ENCODE measurements at regions not wholly inside any gene's neighbourhood (a gene's known extent, or its start where the extent isn't known, plus 50 kb on each side); places are given as distances from the start of the nearest gene placed in this dataset.

- TF ChIP-seq, protein P1, sequence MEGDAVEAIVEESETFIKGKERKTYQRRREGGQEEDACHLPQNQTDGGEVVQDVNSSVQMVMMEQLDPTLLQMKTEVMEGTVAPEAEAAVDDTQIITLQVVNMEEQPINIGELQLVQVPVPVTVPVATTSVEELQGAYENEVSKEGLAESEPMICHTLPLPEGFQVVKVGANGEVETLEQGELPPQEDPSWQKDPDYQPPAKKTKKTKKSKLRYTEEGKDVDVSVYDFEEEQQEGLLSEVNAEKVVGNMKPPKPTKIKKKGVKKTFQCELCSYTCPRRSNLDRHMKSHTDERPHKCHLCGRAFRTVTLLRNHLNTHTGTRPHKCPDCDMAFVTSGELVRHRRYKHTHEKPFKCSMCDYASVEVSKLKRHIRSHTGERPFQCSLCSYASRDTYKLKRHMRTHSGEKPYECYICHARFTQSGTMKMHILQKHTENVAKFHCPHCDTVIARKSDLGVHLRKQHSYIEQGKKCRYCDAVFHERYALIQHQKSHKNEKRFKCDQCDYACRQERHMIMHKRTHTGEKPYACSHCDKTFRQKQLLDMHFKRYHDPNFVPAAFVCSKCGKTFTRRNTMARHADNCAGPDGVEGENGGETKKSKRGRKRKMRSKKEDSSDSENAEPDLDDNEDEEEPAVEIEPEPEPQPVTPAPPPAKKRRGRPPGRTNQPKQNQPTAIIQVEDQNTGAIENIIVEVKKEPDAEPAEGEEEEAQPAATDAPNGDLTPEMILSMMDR (IDR thresholded peaks at IDR 0.05; ENCODE audit: poor library complexity, severe bottlenecking), result no peak
- TF ChIP-seq TAF1 (IDR thresholded peaks at IDR 0.05; ENCODE audit: low read depth) (no peak), EZH2 (IDR thresholded peaks at IDR 0.05; ENCODE audit: borderline replicate concordance, insufficient read depth, low read length, poor library complexity, severe bottlenecking) (no peak), REST (IDR thresholded peaks at IDR 0.05; ENCODE audit: borderline replicate concordance) (no peak), POLR2AphosphoS5 (IDR thresholded peaks at IDR 0.05) (no peak), RAD21 (conservative IDR thresholded peaks at IDR 0.05) (no peak)
Measured at GRCh38 chr4:119679251-119679650, 50.6 kb upstream of the PDE5A start.

Measured in neural cell (in vitro differentiated cells).